Erythroblast (primary cell): ENCODE measurements at regions not wholly inside any gene's neighbourhood (a gene's known extent, or its start where the extent isn't known, plus 50 kb on each side); places are given as distances from the start of the nearest gene placed in this dataset.
A peak's percentile ranks its signal among the peaks of the same experiment; 100 is the strongest.

Experiments
- DNase-seq, 2 experiments: peaks; one replicate each; lab custom pipeline; 2025; lab: John Stamatoyannopoulos, UW
- GATA1 ChIP-seq: IDR thresholded peaks from 2 replicates; pipeline ENCODE4 v1.6.1; 2011; ENCODE audit warnings: low read depth, mild to moderate bottlenecking, control low read depth, low read length, moderate library complexity
- POLR2A ChIP-seq: IDR thresholded peaks from 2 replicates; pipeline ENCODE4 v1.6.1; 2011; ENCODE audit warnings: mild to moderate bottlenecking, low read length

- DNase-seq = no peak
Measured at GRCh38 chr1:173285048-173285447, 77.9 kb upstream of the TNFSF4 start.

GRCh38 chr1:173287785-173288184 lies 80.7 kb upstream of the TNFSF4 start:
- DNase-seq = no peak
- TF ChIP-seq POLR2A (no peak), GATA1 (no peak)

More at GRCh38 chr1:173285048-173285447, 77.9 kb upstream of the TNFSF4 start:
- no peak for TF ChIP-seq POLR2A
- TF ChIP-seq GATA1 = no peak

GRCh38 chr1:173293756-173294155 lies 86.6 kb upstream of the TNFSF4 start:
- DNase-seq = no peak
- TF ChIP-seq GATA1 (no peak), POLR2A (no peak)

DNA sequence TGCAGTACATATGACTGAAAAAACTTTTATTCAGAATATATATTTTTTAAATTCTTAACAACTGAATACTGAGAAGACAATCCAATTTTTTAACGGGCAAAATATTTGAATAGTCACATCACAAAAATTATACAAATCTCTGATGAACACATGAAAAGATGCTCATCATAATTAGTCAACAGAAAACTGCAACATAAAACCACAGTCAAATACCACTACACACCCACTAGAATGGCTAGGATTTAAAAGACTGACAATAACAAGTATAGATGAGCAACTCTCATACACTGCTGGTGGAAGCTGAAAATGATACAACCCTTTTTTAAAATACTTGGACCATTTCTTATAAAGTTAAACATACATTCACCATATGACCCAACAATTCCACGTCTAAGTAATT lies 87.7 kb upstream of the TNFSF4 start:
- no peak for TF ChIP-seq POLR2A
- TF ChIP-seq GATA1 = no peak
- DNase-seq = no peak

GRCh38 chr1:173295391-173295790 lies 88.3 kb upstream of the TNFSF4 start:
- TF ChIP-seq POLR2A = no peak
- TF ChIP-seq GATA1 = no peak

GRCh38 chr1:173295995-173296394 lies 88.9 kb upstream of the TNFSF4 start:
- TF ChIP-seq GATA1 (no peak), POLR2A (no peak)
- no peak for DNase-seq

More at GRCh38 chr1:173295391-173295790, 88.3 kb upstream of the TNFSF4 start:
- DNase-seq = no peak

GRCh38 chr1:173297798-173298391 lies 90.8 kb upstream of the TNFSF4 start:
- DNase-seq = no peak
- no peak for TF ChIP-seq GATA1
- TF ChIP-seq POLR2A = no peak

DNA sequence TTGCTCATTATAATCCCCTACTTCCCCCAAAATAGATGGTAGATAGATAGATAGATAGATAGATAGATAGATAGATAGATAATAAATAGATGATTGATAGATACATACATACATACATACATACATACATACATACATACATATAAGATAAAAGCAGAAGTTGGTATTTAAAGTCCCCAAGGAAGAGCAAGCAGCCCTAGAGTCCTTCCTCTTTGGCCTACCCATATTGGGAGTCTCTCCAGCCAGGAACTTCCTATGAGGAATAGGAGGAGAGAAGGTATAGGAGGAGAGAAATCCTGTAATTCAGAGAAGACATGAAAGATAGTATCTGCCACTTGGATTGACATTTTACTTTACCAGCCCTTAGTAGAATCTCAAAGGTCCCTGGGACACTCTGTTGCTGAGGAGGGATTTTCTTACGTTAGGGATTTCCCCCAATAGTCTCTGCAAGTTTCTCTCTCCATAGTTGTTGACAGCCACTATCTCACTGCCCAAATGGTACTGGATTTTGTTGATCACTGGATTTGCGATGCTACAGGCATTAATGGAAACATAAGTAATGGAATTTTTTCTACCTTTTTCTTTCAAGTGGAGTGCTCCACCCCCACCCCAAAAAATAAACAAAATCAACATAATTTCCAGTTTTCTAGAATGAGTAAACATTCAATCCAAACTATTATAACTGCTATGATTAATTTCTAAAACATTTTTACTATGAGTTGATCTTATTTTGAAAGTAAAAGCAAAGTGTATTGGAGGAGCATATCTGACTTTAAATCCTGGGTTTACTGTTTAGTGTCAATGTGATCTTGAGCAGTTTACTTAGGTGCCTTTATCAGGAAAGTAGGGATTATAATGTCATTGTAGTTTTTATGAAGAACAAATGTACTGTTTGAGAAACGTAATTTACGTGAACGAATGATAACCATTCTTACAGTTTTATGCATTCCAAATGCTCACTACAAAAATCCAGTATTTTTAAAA lies 93.2 kb upstream of the TNFSF4 start:
- DNase-seq = no peak
- TF ChIP-seq POLR2A (no peak), GATA1 (no peak)

GRCh38 chr1:173301507-173301906 lies 94.4 kb upstream of the TNFSF4 start:
- TF ChIP-seq GATA1 (no peak), POLR2A (no peak)
- DNase-seq = peak; percentile 11 to 26

GRCh38 chr1:173302366-173302765 lies 95.2 kb upstream of the TNFSF4 start:
- TF ChIP-seq POLR2A = no peak
- TF ChIP-seq GATA1 = no peak
- no peak for DNase-seq

DNA sequence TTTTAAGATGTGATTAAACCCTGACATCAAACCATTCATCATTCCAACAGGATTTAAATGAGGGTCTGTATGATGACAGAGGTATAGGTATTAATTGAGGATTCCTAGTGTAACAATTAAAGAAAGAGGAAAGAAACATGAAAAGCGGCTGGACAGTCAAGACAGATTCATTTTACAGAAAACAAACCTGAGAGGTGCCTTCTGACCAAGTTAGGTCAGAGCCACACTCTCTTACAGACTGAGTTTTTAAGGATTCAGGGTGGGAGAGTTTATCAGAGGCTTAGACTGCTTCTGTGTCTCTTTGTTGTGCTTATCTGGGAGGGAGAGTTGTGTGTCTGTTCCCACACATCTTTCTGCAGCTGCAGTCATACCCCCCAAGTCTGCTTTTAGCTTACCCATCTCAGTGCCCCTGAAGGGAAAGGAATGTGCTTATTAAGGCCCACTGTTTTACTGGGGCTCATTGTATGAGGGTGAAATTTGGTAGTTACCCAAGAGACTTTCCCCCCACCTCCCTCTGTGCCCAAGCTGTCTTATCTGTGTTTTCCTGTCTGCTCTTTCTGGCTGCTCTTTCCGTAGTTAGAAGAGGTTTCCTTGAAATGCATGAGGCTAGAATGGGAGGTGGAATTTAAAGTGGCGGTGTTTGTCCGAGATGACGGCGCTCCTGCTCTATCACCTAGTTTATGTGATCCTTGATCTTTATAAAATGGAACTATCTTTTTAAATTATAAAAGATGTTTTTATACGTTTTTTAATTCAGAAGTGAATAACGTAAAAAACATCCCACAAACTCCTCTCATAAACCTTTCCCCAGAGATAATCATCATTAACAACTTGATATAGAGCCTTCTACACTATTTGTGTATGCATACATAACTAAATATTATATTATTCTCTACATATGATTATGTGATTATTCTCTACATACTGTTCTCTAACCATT lies 96.0 kb upstream of the TNFSF4 start:
- TF ChIP-seq GATA1 (no peak), POLR2A (no peak)
- peak; percentile 35 to 39 for DNase-seq

DNA sequence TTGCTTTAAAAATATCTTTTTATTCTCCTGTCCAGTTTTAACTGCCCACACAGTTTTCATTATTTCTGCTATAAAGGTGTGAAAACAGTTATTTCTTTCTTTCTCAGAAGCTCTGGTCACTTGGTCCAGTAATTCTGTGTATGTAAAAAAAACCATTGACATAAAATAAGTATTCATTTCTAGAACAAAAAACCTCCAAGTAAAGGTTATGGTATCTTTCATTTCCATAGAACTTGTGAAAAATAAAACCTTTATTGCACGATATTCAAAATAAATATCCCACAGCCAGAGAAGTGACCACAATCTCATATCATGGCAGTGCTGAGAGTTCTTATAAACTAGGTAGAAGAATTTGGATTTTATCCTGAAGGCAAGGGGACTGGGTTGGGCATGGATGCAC lies 96.9 kb upstream of the TNFSF4 start:
- no peak for DNase-seq
- no peak for TF ChIP-seq POLR2A
- TF ChIP-seq GATA1 = no peak
